GM12892 (cell line): ENCODE measurements at regions not wholly inside any gene's neighbourhood (a gene's known extent, or its start where the extent isn't known, plus 50 kb on each side); places are given as distances from the start of the nearest gene placed in this dataset.

Experiments used
- POLR2A ChIP-seq: IDR thresholded peaks from 2 replicates; pipeline ENCODE4 v1.6.1; 2011; ENCODE audit warnings: low read depth, low read length, control low read depth
- POLR2AphosphoS5 ChIP-seq: IDR thresholded peaks from 2 replicates; pipeline ENCODE4 v1.6.1; 2011; ENCODE audit warnings: low read depth, low read length, control low read depth
- TAF1 ChIP-seq: IDR thresholded peaks from 2 replicates; pipeline ENCODE4 v1.6.1; 2011; ENCODE audit warnings: low read depth, mild to moderate bottlenecking, control low read depth, low read length, borderline replicate concordance

- TF ChIP-seq POLR2AphosphoS5 = no peak
- no peak for TF ChIP-seq POLR2A
- TF ChIP-seq TAF1 = no peak
These were observed 398.9 kb upstream of the NR2F2 start for GRCh38 chr15:95931619-95932018.
